ENCODE measurements at regions not wholly inside any gene's neighbourhood (a gene's known extent, or its start where the extent isn't known, plus 50 kb on each side); places are given as distances from the start of the nearest gene placed in this dataset.

DNA sequence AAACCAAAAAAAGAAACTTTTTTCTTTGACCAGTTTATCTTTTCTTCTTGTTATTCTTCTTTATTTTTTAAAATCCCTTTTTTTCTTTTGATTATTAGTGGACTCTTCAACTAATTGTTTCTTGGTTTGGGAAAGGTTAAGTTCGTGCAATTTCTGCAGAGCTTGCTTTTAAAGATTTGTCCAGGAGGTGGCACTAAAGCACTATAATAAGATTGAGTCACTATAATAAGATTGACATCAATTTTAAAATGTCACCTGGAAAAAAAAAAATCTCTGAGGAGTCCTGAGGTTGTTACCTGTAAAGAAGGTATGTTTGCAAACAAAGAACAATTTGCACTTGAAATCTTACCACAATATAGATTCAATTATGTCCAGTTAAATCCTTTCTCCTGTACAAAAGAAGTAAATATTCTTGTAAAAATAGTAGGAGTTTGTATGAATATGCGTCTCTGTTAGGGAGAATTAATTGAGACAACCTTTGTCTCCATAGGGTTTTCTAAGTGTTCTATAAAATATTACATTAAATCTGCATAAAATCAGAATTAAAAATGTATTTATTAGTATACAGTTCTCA lies 166.7 kb downstream of the ADGRL4 start:
- TF ChIP-seq POLR2A (IDR thresholded peaks at IDR 0.05), result no peak
- peak in 6 of 7 experiments; percentile 50 to 61 (median 54) for TF ChIP-seq CTCF (IDR thresholded peaks at IDR 0.05)
